Right ventricle myocardium superior (tissue), 1 donor: ENCODE measurements at regions not wholly inside any gene's neighbourhood (a gene's known extent, or its start where the extent isn't known, plus 50 kb on each side); places are given as distances from the start of the nearest gene placed in this dataset.

Experiments used
- ATAC-seq: fragments of 200-7000 bp; cut with Tn5 transposase; one replicate; pipeline ENCODE4 v1.9.1; 2020; ENCODE audit warnings: mild to moderate bottlenecking; ENCODE audit not compliant: poor library complexity
- DNase-seq: peaks from one replicate; pipeline ENCODE4 v3.0.0-alpha.2; 2020
- intact Hi-C: fragments of 100-400 bp; cut with DNase I; formaldehyde crosslinking; loops from one replicate; pipeline ENCODE4 v1.11.2; 2022
- donor health status: DM: no; HTN: yes; CAD: no; lungs with severe emphysema.

DNA sequence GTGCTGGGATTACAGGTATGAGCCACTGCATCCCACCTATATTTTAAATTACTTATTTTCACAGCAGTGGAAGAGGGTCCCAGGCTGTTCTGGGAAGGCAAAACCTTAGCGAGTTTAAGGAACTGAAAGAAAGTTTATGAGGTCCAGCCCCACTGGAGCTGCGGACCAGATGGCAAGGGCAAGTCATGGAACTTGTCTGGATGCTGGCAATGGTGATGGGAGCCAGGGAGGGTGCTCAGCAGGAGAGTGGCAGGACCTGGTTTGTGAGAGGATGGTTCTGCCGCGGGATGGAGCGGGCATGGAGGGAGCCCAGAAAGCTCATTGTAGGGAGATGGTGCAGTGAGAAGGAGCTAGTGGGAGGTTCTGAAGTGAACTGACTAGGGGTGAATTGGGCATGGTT, 50.6 kb upstream of the SLC45A1 start:
- ATAC-seq (no peak), DNase-seq (no peak)
- intact Hi-C loops = no loop called here

DNA sequence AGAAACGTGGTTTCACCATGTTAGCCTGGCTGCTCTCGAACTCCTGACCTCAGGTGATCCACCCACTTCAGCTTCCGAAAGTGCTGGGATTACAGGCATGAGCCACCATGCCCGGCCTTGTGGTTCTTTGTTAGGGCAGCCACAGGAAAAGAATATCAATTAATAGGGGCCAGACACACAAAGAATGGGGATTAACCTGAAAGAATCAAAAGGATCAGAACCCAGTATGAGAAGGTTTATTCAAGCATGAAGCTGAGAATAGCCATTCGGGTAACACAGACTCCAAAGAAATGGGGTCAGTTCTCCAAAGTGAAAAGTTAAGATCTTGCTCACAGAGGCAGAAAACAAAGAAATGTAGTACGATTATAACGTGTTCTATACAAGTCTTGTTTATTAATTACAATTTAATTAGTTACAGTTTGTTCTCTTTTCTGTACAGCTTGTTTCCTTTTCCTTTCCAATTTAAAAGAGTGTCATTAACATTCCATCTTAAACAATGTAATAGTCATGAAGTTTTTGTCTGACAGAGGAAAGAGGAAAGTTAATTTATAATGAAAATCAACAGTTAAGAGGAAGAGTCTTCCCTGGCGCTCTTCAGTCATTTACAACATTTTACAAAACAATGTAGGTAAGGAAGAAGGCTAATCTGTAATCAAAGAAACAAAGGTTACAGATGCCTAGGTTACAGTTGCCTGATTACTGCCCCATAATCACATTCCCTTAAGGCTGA, 51.3 kb upstream of the SLC45A1 start:
- no peak for DNase-seq
- intact Hi-C loops = no loop called here
- ATAC-seq = no peak

DNA sequence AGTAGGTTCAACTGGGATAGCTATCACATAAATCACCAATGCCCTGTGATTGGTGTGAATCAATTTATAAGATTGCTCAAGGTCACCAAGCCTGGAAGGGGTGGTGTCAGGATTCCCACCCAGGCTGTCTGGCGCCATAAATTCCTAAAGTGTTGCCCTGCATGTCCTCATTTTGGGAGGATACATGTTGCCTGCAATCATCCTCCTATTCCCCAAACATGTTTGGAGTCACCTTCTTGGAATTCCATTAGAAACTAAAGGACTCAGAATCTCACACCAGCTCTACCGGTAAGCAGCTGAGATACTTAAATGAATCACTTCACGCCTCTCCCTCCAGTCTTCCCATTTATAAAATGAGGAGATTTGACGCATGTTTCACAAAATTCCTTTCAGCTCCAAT, 54.1 kb upstream of the SLC45A1 start:
- intact Hi-C loops = no loop called here
- DNase-seq (no peak), ATAC-seq (no peak)

DNA sequence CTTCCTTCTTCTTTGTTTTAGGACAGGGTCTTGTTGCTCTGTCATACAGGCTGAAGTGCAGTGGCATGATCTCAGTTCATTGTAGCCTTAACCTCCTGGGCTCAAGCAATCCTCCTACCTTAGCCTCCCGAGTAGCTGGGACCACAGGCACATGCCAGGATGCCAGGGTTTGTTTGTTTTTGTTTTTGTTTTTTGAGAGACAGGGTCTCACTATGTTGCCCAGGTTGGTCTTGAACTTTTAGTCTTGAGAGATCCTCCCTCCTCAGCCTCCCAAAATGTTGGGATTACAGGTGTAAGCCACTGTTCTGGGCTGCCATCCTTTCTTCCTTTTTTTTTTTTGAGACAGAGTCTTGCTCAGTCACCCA, 56.5 kb upstream of the SLC45A1 start:
- intact Hi-C loops = no loop called here
- ATAC-seq (no peak), DNase-seq (no peak)

DNA sequence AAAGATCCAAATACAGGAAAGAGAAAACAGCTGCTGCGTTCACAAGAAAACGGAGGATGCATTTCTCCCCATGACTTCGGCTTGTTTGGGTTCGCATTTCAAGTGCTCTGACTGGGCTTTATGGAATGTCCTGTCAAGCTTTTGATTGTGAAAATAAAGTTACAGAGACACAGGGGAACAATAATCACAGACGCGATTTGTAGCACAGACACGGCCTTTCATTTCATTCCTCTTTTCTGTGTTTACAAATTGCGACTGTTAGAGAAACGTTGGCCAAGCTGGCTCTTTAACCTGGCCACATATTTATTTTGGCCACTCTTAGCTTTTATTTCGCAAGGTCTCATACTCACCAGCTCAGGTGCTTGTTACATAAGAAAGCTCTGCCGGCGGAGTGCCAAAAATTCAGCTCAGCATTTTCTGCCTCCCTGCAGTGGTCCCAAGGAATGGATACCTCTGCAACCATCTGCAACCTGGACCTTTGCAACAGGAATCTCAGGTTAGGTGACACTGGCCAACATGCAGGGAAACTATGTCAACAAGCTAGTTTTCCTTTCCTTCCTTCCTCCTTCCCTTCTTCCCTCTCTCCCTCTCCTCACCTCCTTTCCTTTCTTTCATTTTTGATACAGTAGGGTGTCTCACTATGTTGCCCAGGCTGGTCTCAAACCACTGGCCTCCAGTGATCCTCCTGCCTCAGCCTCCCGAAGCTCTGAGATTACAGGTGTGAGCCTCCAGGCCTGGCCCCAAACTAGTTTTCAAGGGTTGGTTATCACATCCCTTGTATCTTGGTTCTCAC, 58.2 kb upstream of the SLC45A1 start:
- ATAC-seq (no peak), DNase-seq (no peak)
- intact Hi-C loops = no loop called here

DNA sequence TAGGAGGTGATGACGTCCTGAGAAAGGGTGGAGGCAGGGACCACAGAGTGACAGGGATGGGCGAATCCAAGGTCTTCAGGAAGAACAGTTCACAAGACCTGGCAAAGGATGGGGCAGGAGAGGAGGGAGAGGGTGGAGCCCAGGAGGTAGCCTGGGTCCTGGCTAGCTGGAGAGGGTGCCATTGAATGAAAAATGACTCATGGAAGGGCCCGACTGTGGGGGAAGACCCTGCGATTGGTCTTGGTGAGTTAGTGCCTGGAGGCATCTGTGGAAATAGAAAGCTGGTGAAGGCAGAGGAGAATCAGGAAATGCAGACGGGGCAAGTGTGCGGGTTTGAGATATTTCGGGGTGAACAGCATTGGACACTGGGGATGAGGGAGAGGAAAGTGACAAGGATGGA, 60.3 kb upstream of the SLC45A1 start:
- intact Hi-C loops = no loop called here
- ATAC-seq (no peak), DNase-seq (no peak)

DNA sequence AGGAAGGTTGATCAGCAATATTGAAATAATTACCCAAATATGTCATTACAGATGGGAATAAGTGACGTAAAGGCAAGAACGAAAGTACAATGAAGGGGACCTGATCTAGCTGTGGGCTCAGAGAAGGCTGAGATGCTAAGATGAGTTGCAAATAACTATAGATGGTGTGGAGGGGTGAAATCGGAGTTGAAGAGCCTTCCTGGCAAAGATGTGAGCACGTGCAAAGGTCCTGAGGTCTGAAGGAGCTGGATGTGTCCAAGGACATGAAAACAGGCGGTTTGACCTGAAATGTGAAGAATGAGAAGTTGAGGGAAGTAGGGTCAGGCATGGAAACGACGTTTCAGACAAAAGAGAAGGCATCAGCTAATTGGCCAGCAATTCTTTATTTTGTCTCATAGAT, 61.6 kb upstream of the SLC45A1 start:
- intact Hi-C loops = no loop called here
- no peak for DNase-seq
- no peak for ATAC-seq

DNA sequence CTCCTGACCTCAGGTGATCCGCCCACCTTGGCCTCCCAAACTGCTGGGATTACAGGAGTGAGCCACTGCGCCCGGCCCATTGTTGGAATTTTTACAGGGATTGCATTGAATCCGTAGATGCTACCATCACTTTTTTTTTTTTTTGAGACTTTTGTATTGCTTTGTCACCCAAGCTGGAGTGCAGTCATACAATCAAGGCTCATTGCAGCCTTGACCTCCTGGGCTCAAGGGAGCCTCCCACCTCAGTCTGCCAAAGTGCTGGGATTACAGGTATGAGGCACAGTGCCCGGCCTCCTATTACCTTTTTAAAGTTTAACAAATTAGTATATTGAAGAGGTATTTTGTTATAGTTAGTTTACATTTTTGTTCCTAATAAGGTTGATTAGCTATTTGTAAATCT, 62.2 kb upstream of the SLC45A1 start:
- DNase-seq = no peak
- ATAC-seq = no peak
- intact Hi-C loops = no loop called here

DNA sequence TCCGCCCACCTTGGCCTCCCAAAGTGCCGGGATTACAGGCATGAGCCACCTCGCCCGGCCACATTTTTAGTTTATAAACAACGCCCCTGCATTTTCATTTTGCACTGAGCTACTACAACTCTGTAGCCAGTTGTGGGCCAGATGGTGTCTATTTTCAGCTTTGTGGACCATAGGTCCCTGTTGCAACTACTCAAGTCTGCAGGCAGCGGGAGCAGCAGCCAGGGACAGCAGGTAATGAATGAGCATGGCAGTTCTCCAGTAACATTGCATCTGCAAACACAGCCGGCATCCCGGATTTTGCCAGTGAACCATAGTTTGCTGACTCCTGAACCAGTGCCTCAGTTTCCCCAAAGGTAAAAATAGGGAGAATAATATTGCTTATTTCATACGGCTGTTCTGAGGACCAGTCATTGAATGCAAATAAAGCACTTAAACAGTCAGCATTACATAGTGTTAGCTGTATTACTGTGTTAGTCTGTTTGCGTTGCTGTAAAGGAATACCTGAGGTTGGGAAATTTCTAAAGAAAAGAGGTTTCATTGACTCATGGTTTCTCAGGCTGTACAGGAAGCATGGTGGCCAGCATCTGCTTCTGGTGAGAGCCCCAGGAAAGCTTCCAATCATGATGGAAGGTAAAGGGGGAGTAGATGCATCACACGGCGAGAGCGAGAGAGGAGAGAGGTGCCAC, 65.5 kb upstream of the SLC45A1 start:
- ATAC-seq (no peak), DNase-seq (no peak)
- intact Hi-C loops = no loop called here

DNA sequence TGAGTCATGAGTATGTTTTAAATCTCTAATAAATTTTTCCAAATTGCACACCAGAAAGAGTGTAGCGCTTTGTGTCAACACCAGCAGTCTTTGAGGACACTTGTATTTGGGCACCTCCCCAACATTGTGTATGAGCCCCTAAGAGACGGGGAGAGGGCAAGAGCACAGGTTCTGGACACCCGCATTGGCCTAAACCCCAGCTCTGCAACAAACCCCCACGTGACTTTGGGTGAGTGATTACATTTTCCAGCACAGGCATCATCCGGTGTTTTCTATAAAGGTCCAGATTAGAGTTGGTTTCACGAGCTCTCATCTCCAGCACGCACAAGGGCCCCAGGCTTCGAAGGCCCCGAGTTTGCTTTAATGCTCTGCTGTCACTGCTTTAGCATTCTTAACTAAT, 66.3 kb upstream of the SLC45A1 start:
- ATAC-seq = no peak
- intact Hi-C loops = no loop called here
- DNase-seq = no peak

DNA sequence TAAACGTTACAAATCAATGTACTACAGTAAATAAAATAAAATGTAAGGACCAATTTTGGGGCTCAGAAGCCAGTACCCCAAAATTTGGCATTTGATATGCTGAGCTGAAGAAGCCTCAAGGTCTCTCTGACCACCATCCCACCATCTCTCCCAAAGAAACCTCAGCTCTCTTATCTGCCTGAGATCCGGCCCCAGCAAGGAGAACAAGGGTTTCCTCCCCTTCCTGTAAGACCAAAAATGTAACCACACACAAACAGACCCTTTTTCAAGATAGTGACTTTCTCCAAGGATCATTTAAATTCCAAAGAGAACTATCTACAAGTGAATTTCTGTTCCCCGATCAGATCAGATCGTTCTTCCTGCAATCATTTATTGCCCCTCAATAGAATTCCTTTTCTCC, 68.1 kb upstream of the SLC45A1 start:
- ATAC-seq (no peak), DNase-seq (no peak)
- intact Hi-C loops = no loop called here

DNA sequence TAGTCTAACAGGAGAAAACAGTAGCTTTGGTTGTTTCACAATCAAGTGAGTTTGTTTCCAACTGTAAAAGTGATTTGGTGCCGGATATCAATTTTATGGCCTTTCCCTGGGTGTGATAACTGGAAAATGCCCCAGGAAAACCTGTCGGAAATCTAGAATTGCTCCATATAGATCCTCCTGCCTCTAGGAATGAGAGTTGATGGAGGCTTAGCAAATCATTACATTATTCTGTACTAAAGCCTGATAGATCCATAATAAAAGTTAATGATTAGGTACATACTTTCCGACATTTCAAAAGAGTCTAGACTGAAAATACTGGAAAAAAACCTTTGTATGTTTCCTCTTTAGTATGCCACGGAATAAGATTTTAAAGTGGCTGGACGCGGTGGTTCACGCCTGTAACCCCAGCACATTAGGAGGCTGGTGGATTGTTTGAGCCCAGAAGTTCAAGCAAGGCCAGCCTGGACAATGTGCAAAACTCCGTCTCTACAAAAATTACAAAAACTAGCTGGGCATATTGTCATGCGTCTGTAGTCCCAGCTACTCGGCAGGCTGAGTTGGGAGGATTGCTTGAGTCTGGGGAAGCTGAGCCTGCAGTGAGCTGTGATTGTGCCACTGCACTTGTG, 70.0 kb upstream of the SLC45A1 start:
- DNase-seq = no peak
- intact Hi-C loops = no loop called here
- no peak for ATAC-seq

DNA sequence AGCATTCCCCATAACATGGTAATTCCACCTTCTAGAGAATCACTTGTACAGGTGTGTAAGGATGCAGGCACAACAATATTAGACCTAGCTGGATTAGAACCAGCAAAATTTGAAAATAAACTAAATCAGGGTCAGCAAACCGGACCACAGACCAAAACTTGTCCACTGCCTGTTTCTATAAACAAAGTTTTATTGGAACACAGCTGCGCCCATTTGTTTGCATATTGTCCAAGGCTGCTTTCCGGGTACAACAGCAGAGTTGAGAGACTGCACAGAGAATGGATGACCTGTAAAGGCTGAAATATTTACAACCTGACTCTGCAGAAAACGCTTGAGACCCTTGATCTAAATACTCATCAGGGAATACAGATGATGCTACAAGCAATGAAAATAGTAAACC, 73.6 kb upstream of the SLC45A1 start:
- intact Hi-C loops = no loop called here
- no peak for DNase-seq
- ATAC-seq = no peak

DNA sequence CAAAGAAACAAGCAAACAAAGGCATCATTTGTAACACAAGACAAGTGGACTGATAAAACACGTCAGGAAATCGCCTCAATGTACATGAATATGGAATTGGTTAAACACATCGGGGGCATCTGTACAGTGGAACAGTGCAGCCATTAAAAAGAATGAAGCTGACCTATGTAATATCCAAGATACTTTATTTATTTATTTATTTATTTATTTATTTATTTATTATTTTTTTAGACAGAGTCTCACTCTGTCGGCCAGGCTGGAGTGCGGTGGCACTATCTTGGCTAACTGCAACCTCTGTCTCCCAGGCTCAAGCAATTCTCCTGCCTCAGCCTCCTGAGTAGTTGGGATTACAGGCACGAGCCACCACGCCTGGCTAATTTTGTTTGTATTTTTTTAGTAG, 75.4 kb upstream of the SLC45A1 start:
- DNase-seq (no peak), ATAC-seq (no peak)
- intact Hi-C loops = no loop called here

DNA sequence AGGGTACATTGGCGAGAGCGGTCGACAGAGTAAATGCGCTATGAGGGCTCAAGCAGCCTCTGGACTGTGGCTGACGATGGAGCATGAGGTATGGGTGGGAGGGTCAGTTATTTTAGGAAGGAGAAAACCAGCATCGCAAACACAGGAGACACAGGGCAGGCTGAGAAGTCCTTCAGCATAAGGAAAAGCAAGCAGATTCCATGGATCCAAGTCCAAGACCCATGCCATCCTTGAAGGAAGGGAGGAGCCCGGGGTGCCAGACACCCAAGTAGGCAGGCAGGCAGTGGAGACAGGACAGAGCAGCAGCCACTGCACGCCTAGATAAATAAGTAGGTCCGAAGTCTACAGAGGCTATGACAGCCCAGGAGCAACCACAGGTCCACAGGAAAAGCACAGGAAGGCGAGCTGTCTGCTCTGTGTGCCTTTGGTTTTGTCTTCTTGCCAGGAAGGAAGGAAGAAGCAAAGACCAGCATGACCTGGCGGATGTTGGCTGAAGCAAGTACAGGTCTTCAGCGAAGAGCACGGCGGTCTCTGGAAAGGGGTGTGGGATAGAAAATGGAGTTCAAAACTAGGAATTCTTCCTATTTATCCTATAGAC, 76.4 kb upstream of the SLC45A1 start:
- ATAC-seq = no peak
- intact Hi-C loops = no loop called here
- DNase-seq = no peak

DNA sequence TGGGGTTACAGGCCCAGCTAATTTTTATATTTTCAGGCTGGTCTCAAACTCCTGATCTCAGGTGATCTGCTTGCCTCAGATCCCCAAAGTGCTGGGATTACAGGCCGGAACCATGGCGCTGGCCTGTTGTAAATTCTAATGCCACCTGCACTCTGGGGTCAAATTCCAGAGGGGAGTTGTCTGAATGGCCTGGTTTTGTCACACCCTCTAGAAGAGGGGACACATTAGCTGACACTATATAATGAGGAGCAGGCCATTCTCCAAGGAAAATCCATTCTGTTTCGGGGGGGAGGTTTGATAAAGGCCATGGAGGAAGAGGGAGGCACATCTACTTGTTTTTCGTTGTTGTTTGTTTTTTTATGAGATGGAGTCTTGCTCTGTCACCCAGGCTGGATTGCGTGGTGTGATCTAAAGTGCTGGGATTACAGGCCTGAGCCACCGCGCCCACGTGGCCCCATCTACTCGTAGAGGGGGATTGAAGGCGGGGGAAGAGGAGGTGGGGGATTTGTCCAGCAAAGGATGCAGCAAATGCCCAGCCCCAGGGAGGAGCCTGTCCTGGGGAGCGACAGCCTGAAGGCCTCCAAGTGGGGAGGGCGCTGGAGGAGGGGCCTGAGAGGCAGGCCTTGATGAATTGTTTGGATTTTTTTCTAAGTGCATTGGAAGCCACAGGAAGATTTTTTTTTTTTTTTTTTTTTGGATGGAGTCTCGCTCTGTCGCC, 78.4 kb upstream of the SLC45A1 start:
- ATAC-seq = peak; percentile 37

DNA sequence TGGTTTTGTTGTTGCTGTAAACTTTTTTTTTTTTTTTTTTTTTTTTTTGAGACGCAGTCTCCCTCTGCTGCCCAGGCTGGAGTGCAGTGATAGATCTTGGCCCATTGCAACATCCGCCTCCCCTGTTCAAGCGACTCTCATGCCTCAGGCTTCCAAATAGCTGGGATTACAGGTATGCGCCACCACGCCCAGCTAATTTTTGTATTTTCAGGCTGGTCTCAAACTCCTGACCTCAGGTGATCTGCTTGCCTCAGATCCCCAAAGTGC, 78.9 kb upstream of the SLC45A1 start:
- ATAC-seq (peak; percentile 84), DNase-seq (peak; percentile 55)
- intact Hi-C loops = loop anchor here (10.0 kb wide), 1 partner anchor 194 kb away; no protein-coding TSS in a partner anchor

More for the DNA sequence above, 78.4 kb upstream of the SLC45A1 start:
- intact Hi-C loops = loop anchor here (10.0 kb wide), 1 partner anchor 195 kb away; no protein-coding TSS in a partner anchor
- DNase-seq = peak; percentile 48

DNA sequence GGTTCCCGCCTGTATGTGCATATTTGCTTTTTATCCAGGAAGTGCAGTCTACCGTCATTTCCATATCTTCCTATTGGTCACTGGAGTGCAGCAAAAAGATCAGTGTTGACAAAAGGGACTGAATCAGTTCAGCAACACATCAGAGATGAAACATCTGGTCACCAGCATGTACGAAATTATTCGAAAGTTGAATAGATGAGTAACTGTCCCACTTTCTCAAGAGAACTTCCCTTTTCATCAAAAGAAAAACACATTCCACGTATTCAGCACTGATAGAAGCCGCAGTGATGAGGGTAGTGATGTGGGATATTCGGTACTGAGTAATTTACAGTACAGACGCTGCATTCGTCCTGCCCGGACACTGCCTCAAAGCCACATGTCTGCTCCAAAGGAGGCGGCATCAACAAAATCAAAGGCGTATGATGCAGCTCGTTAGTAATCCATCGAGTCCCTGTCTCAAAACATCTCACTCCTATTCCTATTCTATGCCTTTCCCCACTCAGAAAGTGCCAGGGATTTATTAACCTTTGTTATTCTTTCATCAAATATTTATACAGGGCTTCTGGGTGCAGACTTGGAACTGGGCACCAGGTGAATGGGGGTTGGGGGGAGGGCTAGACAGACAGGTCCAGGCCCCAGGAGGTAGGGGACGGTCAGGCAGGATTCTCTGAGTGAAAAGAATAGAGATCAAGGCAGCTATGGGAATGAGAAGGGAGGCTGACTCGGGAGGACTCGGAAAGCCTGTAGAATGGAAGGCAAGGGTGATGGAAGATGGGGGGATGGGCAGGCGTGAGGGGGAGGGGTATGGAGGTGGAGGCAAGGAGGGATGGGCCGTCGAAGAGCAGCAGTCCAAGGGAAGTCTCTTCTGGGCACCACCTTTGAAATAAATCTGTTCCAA, 79.5 kb upstream of the SLC45A1 start:
- intact Hi-C loops = loop anchor here (10.0 kb wide), 1 partner anchor 194 kb away; no protein-coding TSS in a partner anchor
- ATAC-seq = peak; percentile 58
- DNase-seq = no peak
